ENCODE measurements at regions not wholly inside any gene's neighbourhood (a gene's known extent, or its start where the extent isn't known, plus 50 kb on each side); places are given as distances from the start of the nearest gene placed in this dataset.
"Not testable (repeated sequence)": the region's sequence is repeated elsewhere in the genome, so short reads cannot be mapped to it uniquely, and the experiment has no call there.

- TF ChIP-seq SP1 (IDR thresholded peaks at IDR 0.05); NFRKB (IDR thresholded peaks at IDR 0.05); TARDBP (IDR thresholded peaks at IDR 0.05); SUZ12 (IDR thresholded peaks at IDR 0.05); ELF4 (IDR thresholded peaks at IDR 0.05); FOXM1 (IDR thresholded peaks at IDR 0.05; ENCODE audit: borderline replicate concordance): not testable (repeated sequence)
Measured at GRCh38 chr7:113600428-113600827, 318.4 kb downstream of the PPP1R3A start.

All from HEK293T (cell line).